HG03571 (cell line): ENCODE measurements at regions not wholly inside any gene's neighbourhood (a gene's known extent, or its start where the extent isn't known, plus 50 kb on each side); places are given as distances from the start of the nearest gene placed in this dataset.

Source experiments
- ATAC-seq: cut with Tn5 transposase; IDR thresholded peaks from one replicate; pipeline ENCODE4 v1.9.1; 2021; ENCODE audit not compliant: unreplicated experiment

DNA sequence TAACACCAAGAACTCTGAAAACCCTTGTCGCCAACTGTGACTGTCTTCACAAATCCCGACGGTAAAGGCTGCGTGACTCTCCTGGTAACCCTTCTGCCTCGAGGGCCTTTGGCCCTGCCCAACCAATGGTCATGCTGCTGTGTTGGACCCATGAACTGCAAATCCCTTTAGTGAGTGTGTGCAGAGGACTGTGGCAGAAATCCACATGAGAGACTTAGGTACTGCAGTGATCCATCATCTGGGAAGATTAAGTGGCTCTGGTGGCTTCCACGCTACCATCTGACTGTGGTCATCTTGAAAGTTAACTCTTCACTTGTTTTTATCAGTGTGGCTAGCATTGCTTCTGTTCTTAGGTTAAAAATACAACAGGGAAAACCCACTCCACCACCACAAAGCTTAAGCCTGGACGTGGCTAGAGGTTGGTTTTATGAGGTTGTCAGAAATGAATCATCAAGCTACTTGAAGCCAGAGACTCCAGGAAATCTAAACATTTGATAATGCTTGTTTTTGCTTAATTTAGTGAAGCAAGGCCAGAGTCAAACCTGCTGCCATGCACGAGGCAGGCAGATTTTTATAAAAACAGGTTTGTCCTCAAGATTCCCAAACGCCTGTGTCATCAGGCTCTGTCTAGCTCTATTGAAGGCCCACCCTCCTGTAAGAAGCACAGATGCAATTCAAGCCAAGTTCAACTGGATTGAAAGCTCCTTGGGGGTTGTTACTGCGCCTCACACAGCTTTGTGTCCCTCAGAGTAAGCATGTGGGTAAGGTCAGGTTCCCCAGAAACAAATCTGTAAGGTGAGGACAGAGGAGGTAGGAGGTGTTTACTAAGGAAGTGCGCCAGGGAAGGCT lies 52.7 kb upstream of the ERCC6L2 start:
- peak; percentile 86 for ATAC-seq

DNA sequence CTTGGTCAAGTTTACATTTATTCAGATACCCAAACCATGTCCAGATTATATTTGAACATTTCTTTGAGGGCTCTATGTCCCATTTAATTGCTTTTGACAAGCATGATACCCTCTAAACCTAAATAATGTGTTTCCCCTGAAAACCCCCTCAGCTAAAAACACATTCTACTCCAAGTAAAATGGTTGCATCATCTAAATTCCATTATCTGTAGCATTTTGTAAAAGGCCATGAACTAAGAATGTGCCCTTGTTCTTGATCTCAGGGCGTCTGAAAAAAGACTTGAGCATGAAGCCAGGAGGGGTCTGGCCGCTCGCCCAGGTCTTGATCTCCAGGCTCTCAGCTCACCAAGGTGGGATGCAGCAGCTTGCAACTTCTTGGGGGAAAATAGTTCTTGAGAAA lies 53.5 kb upstream of the ERCC6L2 start:
- no peak for ATAC-seq

DNA sequence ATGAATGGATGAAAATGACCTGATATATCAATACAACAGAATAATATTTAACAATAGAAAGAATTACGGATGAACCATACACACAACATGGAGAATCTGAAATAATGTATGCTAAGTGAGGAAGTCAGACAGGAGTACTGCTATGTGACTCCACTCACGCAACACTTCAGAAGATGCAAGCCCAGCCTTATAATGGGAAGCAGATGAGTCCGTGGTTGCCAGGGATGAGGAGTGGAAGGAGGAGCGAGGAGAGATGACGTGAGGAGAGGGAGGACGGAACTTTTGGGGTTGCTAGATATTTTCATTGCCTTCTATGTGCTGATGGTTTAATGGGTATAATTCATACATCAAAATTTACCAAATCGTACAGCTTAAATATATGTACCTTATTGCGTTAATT lies 55.4 kb upstream of the ERCC6L2 start:
- ATAC-seq: no peak

DNA sequence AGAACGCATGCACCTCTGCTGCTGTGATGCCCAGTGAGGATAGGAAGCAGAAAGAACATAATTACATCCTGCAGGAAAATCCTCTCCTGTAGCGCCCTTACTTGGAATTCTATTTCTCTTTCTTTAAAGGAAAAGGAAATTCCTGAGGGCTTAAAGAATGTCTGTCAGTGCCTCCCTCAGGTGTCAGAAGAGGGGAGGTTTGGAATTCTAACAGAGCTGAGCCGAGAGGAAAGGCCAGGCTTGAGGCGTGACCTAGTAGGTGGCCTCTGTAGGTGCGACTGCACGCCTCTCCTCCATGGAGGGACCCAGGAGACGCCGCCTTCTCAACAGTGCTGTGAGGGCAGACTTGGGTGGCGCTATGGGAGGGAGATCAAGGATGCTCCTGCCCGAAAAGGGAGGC lies 55.9 kb upstream of the ERCC6L2 start:
- no peak for ATAC-seq

DNA sequence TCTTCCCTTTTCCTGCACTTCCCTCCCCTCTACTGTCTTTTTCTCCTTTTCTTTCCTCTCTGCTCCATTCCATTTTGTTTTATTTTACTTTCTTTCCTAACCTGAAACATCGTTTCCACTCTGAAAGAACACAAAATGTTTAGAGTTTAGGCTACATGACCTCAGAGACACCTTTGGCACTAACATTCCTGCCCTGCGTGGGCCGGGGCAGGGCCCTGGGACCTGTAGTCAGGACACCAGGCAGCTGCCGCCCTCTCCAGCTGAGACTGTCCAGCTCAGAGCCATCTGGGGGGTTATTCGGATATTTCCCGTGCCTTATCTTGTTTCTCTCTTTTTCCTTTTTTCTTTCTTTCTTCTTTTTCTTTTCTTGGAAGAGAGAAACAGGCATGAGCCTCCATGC lies 58.3 kb upstream of the ERCC6L2 start:
- ATAC-seq: no peak

DNA sequence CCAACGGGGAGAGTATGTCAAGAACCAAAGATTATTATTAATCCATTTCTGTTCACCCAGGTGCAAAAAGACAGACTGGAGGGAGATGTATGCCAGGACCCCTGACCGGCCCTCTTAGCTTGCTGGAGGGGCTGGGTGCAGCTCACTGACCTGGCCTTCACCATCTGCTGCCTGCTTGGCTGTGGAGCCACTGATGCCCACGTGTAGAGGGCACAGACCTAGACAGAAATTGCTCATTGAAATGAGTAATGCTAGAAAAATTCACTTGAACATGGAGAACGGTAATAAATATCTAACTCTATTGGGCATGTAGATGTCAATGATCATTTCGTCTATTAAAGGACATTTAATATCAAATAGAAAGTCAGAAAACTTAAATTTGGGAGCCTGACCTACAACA lies 58.8 kb upstream of the ERCC6L2 start:
- ATAC-seq: no peak

DNA sequence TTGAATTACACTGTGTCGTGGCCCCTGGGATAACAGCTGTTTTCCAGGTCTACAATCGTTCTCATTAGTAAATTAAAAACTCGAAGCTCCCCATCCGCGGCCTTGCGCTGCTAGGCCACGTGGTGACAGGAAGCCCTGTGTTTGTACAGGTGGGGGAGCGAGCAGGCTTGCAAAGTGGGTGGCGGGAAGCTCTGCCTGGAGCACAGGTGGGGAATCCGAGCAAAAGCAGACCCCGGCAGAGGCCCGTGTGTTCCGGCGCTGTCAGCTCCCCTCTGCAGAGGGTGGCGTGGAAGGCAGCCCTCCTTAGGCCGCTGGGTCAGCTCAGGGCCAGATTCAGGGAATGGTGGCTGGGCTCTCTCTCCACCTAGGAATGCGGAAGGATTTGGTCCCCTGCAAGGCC lies 59.5 kb upstream of the ERCC6L2 start:
- no peak for ATAC-seq

DNA sequence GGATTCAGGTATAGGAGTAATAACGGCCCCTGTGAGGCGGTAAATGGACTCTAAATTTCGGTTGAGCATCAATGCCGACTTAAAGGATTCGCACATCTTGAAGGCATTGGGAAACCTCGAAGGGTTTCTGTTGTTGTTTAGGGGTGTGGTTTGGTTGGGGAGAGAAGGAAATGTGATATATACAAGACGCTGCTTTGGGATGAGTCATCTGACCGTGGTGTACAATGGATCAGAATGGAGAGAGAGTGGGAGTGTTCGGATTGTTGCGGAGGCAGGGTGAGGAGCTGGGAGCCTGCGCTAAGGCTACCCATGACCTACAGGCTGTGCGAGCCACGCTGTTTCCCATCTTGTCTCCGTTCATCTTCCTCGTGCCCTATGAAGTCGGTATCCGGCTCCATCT lies 60.4 kb upstream of the ERCC6L2 start:
- no peak for ATAC-seq

DNA sequence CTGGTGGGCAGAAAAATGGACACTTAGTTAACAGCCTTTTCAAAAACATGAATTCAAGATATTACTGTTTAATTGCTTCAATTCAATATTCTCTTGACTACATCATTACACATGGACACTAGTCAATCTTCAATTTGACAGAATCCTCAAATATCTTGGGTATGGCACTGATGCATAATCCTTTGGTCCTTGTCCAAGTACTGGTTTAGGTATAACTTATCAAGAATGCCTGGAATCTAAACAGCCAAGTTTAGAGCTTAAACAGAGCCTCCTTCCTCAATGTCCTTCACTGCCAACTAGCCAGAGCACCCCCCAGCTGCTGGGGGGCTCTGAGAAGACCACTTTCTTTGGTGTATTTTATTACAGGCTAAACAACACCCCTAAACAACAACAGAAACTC lies 61.6 kb upstream of the ERCC6L2 start:
- ATAC-seq: no peak

DNA sequence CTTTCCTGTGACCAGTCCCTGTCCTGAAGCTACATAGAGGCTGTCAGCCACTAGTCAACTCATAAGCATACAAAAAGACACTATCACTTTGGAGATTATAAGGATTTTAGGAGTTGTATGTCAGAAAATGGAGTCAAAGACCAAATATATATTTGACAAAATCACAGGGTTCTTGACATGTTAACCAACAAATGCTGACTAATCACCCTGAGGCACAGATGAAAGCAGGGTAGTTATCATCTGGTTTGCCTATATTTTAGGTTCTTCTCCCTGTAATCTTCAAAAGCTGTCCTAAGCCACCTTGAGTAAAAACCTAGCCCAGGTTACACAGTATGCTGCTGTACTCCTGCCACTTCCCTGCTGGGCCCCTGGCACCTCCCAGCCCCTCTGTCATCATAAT lies 64.7 kb upstream of the ERCC6L2 start:
- no peak for ATAC-seq

DNA sequence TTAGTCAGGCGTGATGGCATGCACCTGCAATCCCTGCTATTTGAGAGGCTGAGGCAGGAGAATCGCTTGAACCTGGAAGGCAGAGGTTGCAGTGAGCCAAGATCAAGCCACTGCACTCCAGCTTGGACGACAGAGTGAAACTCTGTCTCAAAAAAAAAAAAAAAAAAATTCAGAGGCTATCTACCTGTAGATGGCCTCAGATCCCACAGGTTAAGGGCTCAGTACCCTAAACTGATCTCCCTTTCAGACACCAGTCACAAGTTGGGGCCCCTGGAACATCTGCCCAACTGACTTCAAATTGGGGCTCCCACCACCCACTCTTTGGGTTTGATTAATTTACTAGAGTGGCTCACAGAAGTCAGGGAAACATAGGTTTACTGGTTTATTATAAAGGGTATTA lies 65.4 kb upstream of the ERCC6L2 start:
- no peak for ATAC-seq

DNA sequence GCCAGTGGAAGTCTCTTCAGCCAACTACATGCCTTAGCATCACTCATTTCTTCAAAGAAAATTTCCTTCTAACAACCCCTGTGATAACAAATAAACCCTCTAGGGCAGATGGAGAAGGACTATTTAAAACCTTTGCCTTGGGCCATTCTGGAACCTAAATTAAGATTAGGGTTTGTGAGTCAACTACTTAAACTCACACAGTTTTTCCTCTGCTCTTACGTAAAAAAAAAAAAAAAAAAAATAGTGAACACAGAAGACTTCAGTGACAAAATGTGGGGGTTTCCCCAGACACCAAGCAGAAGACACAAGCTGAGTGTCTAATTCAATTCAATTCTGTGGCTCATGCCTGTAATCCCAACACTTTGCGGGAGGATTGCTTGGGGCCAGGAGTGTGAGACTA lies 65.8 kb upstream of the ERCC6L2 start:
- no peak for ATAC-seq

DNA sequence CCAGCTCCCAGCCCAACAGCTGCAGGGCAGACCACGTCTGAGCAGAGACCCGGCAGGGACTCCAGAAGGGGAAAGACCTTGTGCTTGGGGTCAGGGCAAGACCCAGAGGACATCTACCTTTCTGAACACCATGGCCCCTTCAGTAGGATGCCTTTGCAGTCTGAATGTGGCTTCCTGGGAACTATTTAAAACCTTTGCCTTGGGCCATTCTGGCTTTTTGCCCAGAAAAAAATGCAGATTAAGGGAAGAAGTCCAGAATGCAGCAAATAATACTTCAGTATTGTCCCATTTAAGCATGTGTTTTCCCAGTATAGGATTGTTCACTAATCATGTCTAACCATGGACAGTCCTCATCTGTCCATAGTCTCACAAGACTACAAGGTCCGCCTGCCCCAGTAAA lies 67.5 kb upstream of the ERCC6L2 start:
- no peak for ATAC-seq

DNA sequence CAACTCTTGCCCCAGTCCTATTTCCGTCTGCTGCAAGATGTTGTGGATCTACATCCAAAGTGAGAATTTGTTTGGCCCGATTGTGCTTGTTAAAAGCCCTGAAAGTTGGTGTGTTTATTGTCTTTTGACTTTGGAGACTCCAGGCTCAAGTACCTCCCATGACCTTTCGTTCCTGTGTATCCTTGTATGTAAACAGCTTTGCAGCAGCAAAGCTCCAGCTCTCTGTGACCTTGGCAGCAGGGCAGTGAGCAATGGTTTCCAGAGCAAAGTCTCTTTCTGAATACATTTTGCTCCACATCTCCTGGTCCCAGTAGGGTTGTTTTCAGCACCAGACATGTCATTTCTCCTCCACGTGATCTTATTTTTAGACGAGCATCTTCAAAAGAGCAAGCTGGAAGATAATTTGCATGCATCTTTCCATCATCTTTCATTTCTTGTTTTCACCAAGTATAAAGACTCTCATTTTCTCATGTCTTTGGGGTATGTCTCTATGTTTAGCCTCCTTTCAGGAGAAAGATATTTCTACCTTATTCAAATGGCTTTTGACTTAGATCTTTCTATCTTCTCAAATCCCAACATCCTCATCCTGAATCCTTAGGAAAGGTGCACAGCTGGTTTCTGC lies 68.1 kb upstream of the ERCC6L2 start:
- no peak for ATAC-seq

DNA sequence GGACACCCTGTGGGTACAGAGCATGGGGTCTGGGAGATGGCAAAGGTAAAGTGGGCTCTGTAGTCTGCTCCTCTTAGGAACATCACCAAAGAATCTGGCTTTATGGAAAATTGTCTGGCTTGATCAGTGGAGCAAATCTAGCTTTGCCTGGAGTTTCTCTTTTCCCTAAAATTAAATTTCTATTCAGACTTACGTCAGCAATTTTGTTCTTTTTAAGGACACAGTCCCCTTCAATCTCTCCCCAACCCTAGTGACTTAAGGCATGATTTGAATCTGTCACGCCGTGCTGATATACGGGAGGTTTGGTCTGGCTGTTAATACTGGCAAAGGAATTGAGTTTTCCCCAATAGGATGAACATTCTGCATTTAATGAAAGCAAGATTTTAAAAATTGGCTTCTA lies 72.3 kb upstream of the ERCC6L2 start:
- no peak for ATAC-seq

DNA sequence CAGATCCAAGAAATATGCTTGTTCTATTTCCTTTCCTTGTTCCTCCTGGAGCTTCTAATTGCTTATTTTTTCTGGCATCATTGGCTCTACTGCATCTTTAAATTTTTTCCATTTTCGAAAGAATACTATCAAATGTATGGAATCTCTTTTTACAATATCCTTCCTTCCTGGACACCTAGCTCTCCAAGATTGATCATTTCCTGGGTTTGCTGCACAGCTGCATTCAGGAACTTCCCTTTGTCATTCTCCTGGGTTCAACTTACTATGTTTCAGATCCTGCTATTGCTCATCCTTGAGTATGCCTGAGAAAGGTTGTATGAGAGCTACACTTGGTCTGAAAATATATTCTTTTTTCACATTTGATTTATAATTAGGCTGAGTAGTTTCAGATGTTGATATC lies 73.7 kb upstream of the ERCC6L2 start:
- ATAC-seq: no peak

DNA sequence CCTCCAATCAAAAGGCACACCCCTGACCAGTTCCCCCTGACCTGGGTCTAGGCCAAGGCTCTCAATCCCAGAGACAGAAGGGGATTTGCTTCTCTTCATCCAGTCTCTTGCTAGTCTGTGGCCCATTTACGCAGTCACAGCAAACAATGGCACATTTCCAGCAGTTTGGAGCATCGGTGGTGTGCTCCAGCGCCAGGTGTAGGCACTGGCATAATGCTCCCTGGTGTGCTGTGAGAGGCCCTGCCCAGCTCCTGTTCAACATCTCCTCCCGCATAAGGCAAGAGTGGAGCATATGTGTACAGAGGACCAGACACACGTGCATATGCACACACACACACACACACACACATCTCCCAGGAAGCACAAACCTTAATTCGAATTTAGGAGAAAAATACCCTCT lies 79.5 kb upstream of the ERCC6L2 start:
- no peak for ATAC-seq

DNA sequence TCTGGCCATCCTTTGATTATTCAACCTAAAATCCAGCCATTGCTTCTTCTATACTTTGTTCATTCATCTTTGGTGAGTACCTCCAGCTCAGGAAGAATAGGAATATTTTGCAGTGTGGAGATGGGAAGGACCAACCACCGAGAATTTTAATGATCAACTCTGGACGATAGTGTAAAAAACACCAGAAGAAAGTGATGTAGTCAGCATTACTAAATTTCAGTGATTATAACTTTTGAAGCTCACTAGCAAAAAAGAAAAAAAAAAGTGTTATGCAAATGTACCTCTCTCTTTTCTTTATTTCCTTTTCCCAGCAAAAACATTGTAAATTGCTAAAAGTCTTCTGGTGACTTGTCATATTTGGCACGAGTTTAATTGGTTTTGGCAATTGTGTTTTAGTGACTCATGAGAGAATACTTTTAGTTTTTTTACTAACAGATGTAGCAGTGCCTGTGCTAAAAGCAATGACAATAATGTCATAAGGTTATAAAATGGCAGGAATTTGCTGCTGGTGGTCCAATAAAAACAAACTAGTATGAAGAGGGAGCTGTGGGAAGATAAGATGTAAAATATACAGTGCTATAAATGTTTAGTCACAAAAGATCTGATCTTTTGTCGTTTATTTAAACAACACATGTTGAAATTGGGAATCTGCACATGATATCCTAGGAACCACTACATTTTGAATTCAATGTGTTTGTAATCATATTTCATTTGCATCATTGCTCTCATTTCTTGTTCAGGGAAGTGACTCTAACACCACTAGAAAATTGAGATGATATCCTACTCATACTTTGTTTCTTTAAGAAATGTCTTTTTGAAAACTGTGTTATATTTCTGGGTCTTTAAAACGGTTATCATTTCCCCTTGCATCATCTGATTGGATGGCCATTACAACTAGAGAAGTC lies 81.3 kb upstream of the ERCC6L2 start:
- ATAC-seq: no peak

DNA sequence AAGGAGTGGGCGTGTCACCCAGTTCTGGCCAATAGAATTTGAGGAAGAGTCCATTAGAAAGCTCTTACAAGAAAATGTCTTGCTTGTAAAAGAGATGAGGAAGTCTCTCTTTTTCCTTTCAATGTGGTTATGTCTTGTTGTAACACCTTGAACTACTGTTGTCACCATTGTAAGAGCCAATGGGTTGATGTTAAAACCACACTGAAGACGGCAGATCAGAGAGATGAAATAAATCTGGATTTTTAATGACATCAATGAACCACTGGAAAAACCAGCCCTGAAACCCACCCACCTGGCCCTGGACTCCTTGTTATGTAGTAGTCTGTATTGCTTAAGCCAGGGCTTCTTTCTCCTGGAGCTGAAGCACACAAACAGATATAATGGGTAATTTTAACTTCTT lies 83.8 kb upstream of the ERCC6L2 start:
- no peak for ATAC-seq

DNA sequence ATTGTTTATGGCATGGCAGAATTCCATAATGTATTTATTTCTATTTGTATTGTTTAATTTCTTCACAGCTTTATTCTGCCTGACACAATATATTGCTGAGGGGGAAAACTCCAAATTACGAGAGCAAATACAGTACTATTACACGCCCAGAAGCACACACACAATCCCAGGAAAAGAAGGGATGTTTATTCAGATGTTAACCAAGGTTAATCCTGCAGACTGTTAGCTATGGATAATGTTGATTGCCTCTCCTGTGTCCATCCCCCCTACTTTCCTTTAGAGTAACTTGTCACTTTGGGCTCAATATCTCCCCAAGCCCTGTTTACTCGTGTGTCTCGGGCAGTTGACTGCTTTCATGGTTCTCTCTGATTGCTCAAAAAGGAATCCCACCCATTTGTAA lies 84.2 kb upstream of the ERCC6L2 start:
- ATAC-seq: no peak

DNA sequence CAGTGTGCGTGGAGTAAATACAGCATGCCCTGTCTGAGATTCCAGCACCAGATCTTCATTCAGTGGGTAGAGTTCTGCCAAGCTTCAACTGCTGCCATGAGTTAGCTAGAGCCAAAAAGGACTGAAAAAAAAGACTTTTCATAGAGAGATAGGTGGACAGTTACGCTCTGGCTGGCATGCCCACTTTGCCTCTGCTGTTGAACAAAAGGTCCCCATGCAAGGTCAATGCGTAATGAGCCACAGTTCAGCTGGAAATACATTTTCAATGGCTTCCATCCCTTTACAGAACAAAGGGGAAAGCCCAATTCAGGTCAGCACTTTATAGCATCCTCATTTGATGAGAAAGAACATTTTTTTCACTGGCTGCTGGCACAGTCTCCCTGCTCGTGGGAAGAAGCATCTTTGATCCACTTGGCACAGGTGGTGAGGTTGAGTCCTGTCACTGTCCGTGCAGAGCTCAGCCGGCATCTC lies 86.9 kb upstream of the ERCC6L2 start:
- no peak for ATAC-seq

DNA sequence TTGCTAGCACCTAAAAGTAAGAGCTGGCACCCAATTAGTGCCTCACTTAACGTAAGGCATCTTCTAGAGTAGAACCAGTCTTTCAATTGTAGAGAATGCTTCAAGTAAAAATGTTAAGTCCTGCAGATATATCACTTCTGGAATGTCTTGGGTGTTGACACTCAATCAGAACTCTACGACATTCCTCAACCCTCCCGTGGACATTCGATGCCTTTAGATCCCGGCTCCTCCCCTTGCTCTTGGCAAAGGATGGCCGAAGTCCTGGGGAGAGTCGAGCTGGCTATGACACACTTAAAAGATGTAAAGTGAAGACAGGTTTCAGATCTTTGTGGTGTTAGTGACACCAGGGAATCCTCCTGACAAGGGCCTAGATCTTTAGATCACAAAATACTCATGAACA lies 87.5 kb upstream of the ERCC6L2 start:
- no peak for ATAC-seq
